GM18502 (cell line): ENCODE measurements at regions not wholly inside any gene's neighbourhood (a gene's known extent, or its start where the extent isn't known, plus 50 kb on each side); places are given as distances from the start of the nearest gene placed in this dataset.

ENCODE experiments used
- ATAC-seq: cut with Tn5 transposase; IDR thresholded peaks from one replicate; pipeline ENCODE4 v1.9.1; 2021; ENCODE audit warnings: mild to moderate bottlenecking; ENCODE audit not compliant: unreplicated experiment, poor library complexity

DNA sequence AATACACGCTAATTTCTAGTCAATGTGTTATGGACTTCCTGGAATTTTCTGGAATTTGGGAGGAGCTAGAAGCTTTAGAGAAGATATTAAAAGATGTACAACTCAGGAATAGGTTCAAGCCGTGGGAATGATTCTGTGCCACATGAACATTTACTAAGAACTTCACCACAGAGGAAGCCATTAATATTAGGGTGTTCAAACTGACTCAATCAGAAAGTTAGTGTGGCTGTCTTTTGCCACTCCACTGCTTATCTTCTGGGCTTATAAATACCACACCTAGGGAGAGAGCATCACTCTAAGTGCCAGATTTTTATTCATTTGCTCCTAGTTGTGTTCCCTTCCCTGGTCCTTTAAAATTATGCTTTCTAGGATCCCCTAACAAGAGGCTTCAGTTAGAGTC, 409.8 kb downstream of the KCTD8 start:
- ATAC-seq: no peak

DNA sequence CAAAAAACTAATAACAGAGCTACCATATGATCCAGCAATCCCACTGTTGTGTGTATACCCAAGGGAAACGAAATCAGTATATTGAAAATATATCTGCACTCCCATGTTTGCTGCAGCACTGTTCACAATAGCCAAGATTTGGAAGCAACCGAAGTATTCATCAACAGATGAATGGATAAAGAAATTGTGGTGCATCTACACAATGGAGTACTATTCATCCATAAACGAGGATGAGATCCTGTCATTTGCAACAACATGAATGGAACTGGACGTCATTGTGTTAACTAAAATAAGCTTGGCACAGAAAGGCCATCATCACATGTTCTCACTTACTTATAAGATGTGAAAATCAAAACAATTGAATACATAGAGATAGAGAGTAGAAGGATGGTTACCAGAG, 402.1 kb downstream of the KCTD8 start:
- no peak for ATAC-seq

- no peak for ATAC-seq
Measured at GRCh38 chr4:44056721-44057151, 391.9 kb downstream of the KCTD8 start.

DNA sequence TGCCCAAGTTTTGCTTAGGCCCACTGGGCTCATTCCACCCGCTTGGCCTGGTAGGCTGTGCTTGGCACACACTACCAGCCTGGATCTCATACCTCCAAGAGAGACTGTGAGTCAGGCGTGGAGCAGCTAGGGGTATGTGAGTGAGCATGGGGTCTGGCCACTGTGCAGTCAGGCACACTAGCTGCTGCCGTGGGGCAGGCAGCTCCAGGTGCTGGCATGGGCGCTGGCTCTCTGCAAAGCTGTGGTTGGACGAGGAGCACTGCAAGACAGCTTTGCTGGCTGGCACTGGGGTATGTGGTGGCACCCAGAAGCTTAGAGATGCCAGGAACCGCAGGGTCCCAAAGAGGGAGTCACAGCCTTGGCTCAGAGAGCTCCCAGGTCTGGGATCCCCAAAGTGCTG, 377.8 kb downstream of the KCTD8 start:
- no peak for ATAC-seq

DNA sequence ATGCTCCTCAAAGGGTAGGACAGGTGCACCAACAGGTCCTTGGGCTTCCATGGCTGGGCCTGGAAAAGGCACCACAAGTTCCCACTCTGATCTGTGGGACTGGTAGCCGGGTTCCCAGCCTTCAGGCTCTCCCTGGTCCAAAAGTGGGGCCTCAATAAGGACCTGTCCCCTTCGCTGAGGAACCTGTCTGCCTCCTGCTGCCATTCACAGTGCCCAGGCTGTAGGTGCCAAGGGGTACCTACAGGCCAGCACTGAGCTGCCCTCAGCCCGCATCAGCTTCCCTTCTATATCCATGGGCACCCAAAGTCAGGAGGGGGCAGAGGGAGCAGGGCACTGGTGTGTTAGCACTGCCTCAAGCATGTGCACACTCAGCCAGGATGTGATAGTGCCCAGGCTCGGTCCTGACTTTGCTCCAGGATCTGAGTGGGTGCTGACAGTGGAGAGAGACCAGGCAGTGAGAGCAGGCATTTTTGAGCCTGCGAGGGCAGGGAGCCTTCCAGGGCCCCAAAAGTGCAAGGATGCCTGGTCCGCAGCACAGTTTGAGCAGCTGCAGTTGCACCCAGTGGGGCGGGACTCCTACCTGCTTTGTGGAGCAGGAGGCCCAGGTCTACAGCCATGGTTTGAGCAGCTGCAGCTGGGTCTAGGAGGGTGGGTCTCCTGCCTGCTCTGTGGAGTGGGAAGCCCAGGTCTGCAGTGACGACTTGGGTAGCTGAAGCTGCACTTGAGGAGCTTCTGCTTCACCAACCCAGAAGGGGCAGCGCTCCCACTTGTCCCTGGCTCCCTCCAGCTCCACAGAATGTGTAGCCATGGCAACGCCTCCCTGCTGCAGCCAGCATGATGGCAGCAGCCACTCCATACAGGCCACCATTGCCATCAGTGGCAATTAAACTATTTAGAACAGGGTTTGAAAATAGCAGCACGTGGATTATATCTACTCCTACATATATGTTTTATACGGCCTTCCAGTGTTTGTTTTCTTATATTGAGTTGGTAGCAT, 376.4 kb downstream of the KCTD8 start:
- no peak for ATAC-seq

DNA sequence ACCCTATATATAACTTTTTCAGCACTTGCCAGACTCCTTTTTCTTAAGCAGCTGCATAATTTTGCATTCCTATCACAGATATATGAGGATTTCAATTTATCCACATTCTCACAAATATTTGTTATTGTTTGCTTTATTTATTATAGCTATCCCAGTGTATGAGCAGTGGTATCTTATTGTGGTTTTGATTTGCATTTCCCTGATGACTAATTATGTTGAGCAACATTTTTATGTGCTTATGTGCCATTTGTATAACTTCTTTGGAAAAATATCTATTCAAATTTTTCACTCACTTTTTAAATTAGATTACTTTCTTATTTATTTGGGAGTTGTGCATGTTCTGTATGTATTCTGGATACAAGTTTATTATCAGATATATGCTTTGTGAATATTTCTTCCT, 361.9 kb downstream of the KCTD8 start:
- no peak for ATAC-seq

DNA sequence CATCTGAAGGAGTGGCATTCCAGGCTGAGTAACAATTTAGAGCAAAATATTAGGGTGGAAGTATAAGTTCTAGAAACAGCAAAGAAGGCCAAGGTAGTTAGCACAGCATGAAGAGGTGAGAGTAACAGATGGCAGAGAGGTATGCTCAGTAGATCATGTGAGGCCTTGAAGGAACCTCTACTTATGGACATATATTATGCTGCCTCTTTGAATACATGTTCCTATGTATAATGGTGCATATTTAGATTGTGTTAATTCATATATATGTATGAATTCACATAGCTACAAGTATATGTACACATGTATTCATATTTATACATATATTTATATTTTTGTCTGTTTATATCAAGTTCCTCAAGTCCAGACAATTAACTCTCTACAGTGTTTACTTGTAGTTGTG, 355.2 kb downstream of the KCTD8 start:
- no peak for ATAC-seq

- ATAC-seq: no peak
Measured at GRCh38 chr4:44098973-44099372, 349.6 kb downstream of the KCTD8 start.

- no peak for ATAC-seq
Measured at GRCh38 chr4:44100456-44100855, 348.2 kb downstream of the KCTD8 start.

DNA sequence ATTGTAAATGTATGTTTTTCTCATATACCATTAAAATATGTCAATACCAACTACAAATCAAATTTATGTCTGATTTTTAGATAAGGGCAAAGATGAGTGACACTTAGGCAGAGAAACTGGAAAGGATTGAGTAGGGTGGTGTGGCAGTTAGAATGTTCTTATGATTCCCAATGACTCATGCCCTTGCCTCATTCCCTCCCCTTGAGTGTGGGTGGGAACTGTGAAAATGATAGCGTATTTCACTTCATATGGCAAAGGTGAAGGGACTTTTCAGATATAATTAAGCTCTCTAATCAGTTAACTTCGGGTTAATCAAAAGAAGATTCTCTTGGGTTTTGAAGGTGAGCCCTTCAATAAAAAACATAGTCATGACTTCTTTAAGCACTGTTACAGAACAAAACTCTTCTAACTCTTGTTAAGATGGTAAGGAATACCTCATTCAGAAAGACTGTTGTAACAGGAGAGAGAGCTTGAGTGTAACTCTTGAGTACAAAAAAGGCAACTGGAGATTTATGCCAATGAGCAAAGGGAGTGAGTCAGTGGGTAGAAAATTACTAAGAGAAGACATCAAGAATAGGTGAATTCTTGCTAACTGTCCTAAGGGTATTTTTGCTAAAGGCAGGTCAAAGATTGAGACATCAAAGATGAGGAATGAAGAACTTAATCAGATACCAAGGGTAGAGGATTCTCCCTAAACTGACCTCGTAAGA, 329.5 kb downstream of the KCTD8 start:
- ATAC-seq: no peak

DNA sequence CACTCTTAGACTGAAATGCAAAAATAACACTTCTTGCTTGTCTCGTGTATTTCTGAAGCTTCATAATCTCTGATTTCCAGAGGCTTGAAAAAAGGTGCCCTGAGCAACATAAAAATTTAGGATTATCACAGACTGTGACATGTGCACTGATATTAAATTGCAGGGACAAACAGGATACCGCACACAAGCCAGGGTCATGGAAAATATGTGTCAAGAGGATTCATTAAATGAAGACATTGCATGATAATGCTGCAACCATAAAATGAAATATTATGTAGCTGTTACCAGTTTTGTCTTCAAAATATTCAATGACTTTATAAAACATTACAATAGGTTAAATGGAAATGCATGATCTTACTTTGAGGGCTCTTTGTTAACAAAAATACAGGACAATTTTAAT, 328.0 kb downstream of the KCTD8 start:
- ATAC-seq: no peak

DNA sequence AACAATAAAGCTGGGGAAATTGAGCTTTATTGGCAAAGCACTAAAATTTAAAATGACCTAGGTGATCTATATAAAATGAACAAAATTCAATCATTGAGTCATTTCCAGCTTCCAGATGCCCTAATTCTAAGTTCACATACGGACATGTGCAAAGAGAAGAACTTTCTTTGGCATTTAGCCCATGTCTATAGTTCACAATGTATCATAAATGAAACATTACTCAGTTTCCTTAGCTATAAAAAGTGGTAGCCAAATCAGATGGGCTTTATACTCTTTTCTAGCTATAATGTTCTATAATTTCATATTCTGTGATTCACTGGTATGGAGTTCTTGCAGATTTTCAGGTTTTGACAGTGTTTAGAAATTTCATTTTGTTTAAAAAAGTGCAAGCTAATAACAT, 327.4 kb downstream of the KCTD8 start:
- no peak for ATAC-seq
